Lower leg skin (tissue), 4 donors: ENCODE measurements at regions not wholly inside any gene's neighbourhood (a gene's known extent, or its start where the extent isn't known, plus 50 kb on each side); places are given as distances from the start of the nearest gene placed in this dataset.

Source experiments
- DNase-seq, 2 donors: peaks; one replicate each; pipeline ENCODE4 v3.0.0-alpha.2; 2019; ENCODE audit warnings: low spot score in 2 of 2
- H3K4me3 ChIP-seq: fragments of 200-600 bp; sonication (generic); 2 replicates; pipeline ENCODE4 v1.5.1; 2017; ENCODE audit warnings: mild to moderate bottlenecking, low read depth; ENCODE audit not compliant: poor library complexity, severe bottlenecking
- CTCF ChIP-seq, 3 donors: fragments of 450-650 bp; IDR thresholded peaks; one replicate each; pipeline ENCODE4 v1.5.1; 2016; ENCODE audit warnings: antibody characterized with exemption in 3 of 3, mild to moderate bottlenecking in 3 of 3, moderate library complexity in 2 of 3
- POLR2A ChIP-seq, 2 donors: fragments of 450-650 bp; IDR thresholded peaks; one replicate each; pipeline ENCODE4 v1.6.1; 2016 to 2017; ENCODE audit warnings: antibody characterized with exemption in 2 of 2, mild to moderate bottlenecking in 1 of 2, moderate library complexity in 1 of 2
- WGBS, 2 donors: methylation state at CpG; one replicate each; pipeline ENCODE4 v1.1.5; 2018; 5-methylcytosine and 5-hydroxymethylcytosine counted together
- intact Hi-C: fragments of 100-400 bp; cut with DNase I; formaldehyde crosslinking; loops from one replicate; pipeline ENCODE4 v1.15.0; 2023; ENCODE audit warnings: low total_unique reads

- H3K4me3 ChIP-seq = no peak overlapping the region
- no peak for DNase-seq
- TF ChIP-seq CTCF (IDR thresholded peaks at IDR 0.05) = no peak
- no peak for TF ChIP-seq POLR2A (IDR thresholded peaks at IDR 0.05)
- 45 to 48% methylated on average over 2 of the region's 2 CpGs for WGBS, 2 donors
- intact Hi-C loops = no loop called here
Observed at GRCh38 chr3:159077860-159078259, 276.0 kb downstream of the MFSD1 start.

- no peak for DNase-seq
- intact Hi-C loops = no loop called here
- 69 to 84% methylated on average over 5 of the region's 5 CpGs for WGBS, 2 donors
- no peak overlapping the region for H3K4me3 ChIP-seq
- TF ChIP-seq CTCF (IDR thresholded peaks at IDR 0.05) (no peak), POLR2A (IDR thresholded peaks at IDR 0.05) (no peak)
Observed at GRCh38 chr3:159080256-159080655, 278.4 kb downstream of the MFSD1 start.

- no peak overlapping the region for H3K4me3 ChIP-seq
- TF ChIP-seq POLR2A (IDR thresholded peaks at IDR 0.05) (no peak), CTCF (IDR thresholded peaks at IDR 0.05) (no peak)
- intact Hi-C loops = no loop called here
- no peak for DNase-seq
Observed at GRCh38 chr3:159080821-159081220, 279.0 kb downstream of the MFSD1 start.

GRCh38 chr3:159082519-159082918, 280.7 kb downstream of the MFSD1 start:
- no peak overlapping the region for H3K4me3 ChIP-seq
- intact Hi-C loops = no loop called here
- TF ChIP-seq CTCF (IDR thresholded peaks at IDR 0.05) (no peak), POLR2A (IDR thresholded peaks at IDR 0.05) (no peak)
- DNase-seq = no peak
- WGBS, 2 donors = 87 to 91% methylated on average over 1 of the region's 1 CpG

GRCh38 chr3:159091936-159092335, 290.1 kb downstream of the MFSD1 start:
- no peak overlapping the region for H3K4me3 ChIP-seq
- intact Hi-C loops = no loop called here
- no peak for DNase-seq
- TF ChIP-seq CTCF (IDR thresholded peaks at IDR 0.05) = no peak
- TF ChIP-seq POLR2A (IDR thresholded peaks at IDR 0.05) = no peak

- TF ChIP-seq POLR2A (IDR thresholded peaks at IDR 0.05) (no peak), CTCF (IDR thresholded peaks at IDR 0.05) (no peak)
- H3K4me3 ChIP-seq = no peak overlapping the region
- DNase-seq = no peak
- intact Hi-C loops = no loop called here
- 69 to 70% methylated on average over 1 of the region's 1 CpG for WGBS, 2 donors
Observed at GRCh38 chr3:159102001-159102400, 300.1 kb downstream of the MFSD1 start.
